CD1c-positive myeloid dendritic cell (primary cell): ENCODE measurements at regions not wholly inside any gene's neighbourhood (a gene's known extent, or its start where the extent isn't known, plus 50 kb on each side); places are given as distances from the start of the nearest gene placed in this dataset.

Experiments
- DNase-seq: peaks from one replicate; pipeline ENCODE4 v3.0.0-alpha.2; 2016; ENCODE audit errors: extremely low spot score

DNA sequence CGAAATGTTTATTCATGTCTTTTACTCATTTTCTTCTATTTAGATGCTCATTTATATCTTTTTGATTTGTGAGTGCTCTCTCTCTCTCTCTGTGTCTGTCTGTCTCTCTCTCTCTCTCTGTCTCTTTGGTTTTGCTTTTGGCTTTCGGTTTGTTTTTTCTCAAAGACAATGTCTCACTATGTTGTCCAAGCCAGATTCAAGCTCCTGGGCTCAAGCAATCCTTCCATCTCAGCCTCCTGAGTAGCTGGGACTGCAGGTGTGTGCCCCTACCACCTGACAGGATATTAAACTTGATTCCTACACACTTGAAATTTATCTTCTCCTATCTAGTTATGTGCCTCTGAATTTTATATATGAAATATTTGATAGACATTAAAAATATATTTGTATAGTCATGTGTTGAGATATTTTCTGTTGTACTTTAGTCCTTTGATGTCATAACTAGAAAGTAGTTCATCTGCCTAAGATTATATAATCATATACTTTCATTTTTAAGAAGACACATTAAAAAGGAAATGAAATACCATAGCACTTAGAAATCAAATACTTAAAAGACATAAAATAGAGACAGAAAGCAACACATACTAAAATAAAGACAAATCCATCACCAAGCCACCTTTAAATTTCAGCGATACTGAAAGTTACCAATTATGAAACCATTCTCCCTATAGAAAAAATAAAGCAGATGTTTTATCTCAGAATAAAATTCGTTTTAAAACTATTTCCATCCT, 68.1 kb upstream of the SFMBT2 start:
- no peak for DNase-seq

GRCh38 chr10:7477538-7478334, 66.9 kb upstream of the SFMBT2 start:
- no peak for DNase-seq

DNA sequence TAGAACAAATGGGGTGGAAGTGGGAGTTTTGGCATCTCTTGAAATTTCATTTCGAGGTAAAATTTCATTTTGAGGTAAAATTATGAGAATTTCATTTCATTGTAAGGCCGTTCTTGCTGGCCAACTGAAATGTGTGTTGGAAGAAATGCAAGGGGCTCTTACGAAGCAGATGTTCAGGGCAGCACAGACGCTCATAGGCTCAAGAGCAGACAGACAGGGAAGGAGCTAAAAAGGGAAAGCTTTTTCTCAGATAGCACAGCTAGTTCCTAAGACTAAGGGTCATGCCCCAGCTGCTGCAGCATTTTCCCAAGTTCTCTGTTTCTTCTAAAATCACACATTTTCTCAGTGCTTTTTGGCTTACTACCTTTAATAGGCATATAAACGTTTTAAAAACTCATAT, 65.1 kb upstream of the SFMBT2 start:
- no peak for DNase-seq

DNA sequence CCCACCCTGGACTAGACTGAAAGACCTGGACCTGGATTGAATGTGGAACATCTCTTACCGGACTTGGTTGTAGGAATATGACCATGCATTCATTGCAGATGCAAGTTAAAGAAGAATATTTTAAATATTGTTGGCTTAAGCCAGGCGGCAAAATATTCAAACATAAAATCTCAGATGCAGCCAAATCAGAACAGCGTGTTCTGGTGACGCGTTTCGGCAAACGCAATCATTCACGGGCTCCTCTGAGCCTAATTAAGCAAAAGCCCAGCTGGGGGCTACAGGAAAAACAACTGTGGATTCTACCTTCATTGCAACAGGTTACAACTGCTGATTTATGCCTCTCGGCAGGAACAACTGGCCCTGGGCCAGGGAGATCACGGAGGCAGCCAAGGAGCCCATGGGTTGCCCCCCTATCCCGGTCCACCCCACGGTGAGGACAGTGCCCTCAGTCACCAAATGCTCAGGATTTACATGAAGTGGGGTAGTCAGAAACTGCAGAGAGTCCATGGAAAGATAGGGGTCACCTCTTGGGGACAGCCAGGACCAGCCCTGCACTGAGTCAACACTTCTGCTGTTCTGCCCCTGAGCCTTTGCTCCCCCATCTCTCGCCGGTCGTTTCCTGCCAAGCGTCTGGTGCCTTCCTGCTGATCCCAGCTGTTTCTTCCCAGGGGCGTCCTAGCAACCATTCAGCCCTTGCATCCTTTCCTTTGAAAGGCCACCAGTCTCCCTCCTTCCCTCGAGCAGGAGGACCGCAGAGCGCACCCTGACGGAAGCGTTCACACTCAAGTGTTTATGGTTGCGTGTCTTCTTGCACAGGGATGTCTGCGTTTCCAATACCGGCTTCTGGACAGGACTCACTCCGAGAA, 64.4 kb upstream of the SFMBT2 start:
- DNase-seq: no peak

GRCh38 chr10:7474388-7474787, 63.6 kb upstream of the SFMBT2 start:
- DNase-seq: no peak

- DNase-seq: no peak
These were observed 62.6 kb upstream of the SFMBT2 start for GRCh38 chr10:7473474-7473873.

DNA sequence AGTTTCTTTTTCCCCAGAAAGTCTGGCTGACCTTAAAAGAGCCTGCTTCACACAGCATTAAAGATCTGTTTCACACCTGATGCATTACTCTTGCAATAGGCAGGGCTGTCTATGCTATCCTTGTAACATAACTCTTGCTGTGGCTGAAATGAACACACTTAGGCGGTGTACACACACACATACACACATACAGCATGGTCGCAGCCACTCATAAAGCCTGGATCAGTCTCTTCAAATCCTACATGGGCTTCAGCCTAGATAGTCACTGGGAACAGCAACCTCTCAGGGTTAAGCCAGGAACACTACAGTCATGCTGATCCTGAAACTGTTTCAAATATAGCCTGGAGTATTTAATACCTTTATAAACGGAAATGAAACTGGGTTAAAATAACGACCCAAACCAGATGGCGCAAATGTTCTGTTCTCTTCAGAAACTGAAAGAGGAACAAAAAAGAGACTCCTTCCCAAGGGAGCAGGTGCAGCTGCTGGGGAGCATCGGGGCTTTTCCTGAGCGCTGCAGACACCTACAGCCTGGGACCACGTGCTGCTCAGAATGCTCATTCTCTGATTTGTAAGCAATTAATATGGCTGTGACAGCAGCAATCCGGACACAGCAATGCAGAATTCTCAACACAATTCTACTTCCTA, 61.0 kb upstream of the SFMBT2 start:
- DNase-seq: peak; percentile 85

DNA sequence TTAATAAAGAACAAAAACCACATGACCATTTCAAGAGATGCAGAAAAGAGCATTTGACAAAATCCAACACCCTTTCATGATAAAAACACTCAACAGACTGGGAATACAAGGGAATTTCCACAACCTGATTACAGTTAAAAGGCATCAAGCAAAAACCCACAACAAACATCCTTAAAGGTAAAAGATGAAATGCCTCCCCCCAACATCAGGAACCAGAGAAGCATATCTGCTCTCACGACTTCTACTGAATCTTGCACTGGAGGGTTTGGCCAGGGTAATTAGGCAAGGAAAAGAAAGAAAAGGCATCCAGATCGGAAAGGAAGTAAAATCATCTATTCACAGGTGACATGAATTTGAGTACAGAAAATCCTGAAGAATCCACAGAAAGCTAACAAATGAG, 59.5 kb upstream of the SFMBT2 start:
- DNase-seq: no peak

DNA sequence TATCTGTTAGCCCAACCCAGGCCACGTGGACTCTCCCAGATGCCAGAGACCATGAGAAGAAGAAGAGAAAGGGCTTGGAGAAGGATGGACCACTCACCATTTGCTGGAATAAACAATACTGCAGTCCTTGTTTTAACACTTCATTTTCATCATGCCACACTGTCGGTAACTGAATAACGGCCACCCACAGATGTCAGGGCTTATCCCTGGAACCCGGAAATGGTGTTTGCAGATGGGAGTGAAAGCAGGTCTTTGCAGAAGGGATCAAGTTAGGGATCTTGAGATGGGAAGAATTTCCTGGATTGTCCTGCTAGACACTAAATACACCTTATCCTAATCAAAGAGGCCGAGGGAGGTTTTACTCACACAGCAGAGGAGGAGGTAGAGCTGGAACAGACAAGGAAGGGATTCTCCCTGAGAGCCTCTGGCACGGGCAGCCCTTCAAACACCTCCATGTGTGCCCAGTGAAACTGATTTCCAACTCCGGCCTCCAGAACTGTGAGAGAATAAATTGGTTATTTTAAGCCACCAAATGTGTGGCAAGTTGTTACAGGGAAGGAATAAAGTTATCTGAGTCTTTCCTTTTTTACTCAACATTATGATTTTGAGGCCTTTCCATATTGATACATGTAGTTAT, 56.3 kb upstream of the SFMBT2 start:
- no peak for DNase-seq

DNA sequence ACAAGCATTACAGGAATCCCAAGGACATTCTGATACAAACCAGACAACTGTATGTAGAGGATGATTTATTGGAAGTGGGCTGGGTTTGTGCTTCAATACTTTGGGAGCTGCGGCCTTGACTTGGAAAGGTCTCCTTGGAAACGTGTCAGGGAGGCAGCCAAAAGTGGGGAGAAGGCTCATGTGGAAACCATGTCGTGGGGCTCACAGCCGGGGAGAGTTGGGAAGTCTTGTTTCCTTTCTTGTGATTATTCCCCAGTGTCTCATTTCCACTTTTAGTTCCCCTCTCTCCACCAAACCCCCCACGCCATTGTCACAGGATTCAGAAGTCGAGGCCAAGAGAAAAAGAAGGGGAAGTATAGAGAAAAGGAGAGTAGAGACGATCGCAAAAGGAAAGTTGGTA, 53.9 kb upstream of the SFMBT2 start:
- peak; percentile 57 for DNase-seq
